RWPE2 (cell line): ENCODE measurements at regions not wholly inside any gene's neighbourhood (a gene's known extent, or its start where the extent isn't known, plus 50 kb on each side); places are given as distances from the start of the nearest gene placed in this dataset.

Experiments used
- ATAC-seq: fragments of 200-7000 bp; cut with Tn5 transposase; 3 replicates; pipeline ENCODE4 v1.9.1; 2021; ENCODE audit warnings: low read depth
- DNase-seq: peaks from one replicate; pipeline ENCODE4 v3.0.0-alpha.2; 2020; ENCODE audit warnings: low spot score
- H3K27ac ChIP-seq: fragments of 450-650 bp; 2 replicates; pipeline ENCODE4 v1.5.1; 2017; ENCODE audit warnings: mild to moderate bottlenecking; ENCODE audit not compliant: poor library complexity, severe bottlenecking
- H3K27me3 ChIP-seq: fragments of 250-450 bp; sonication (Bioruptor Pico); 2 replicates; pipeline ENCODE4 v1.5.1; 2021; ENCODE audit warnings: mild to moderate bottlenecking, moderate library complexity; ENCODE audit not compliant: insufficient read depth, poor library complexity, severe bottlenecking
- H3K36me3 ChIP-seq: fragments of 250-450 bp; sonication (Bioruptor Pico); 2 replicates; pipeline ENCODE4 v1.5.1; 2020; ENCODE audit warnings: low read depth, mild to moderate bottlenecking, moderate library complexity
- H3K4me1 ChIP-seq: fragments of 250-450 bp; sonication (Bioruptor Pico); 2 replicates; pipeline ENCODE4 v1.5.1; 2021; ENCODE audit warnings: mild to moderate bottlenecking, moderate library complexity; ENCODE audit not compliant: insufficient read depth, poor library complexity, severe bottlenecking
- H3K4me3 ChIP-seq: fragments of 250-450 bp; sonication (Bioruptor Pico); 2 replicates; pipeline ENCODE4 v1.5.1; 2021; ENCODE audit warnings: mild to moderate bottlenecking, moderate library complexity; ENCODE audit not compliant: severe bottlenecking
- H3K9me3 ChIP-seq: fragments of 250-450 bp; sonication (Bioruptor Pico); 2 replicates; pipeline ENCODE4 v1.5.1; 2021; ENCODE audit warnings: mild to moderate bottlenecking, moderate library complexity; ENCODE audit not compliant: severe bottlenecking
- TF ChIP-seq, protein P1 (sequence below): fragments of 450-650 bp; IDR thresholded peaks from one replicate; pipeline ENCODE4 v1.5.1; 2017; ENCODE audit warnings: mild to moderate bottlenecking, moderate library complexity; ENCODE audit not compliant: poor library complexity, severe bottlenecking

- Histone ChIP-seq H3K4me1 (no peaks in the 10 kb centered on the region), H3K36me3 (no peaks in the 10 kb centered on the region), H3K27me3 (no peaks in the 10 kb centered on the region), H3K4me3 (no peak overlapping the region), H3K27ac (no peak overlapping the region), H3K9me3 (no peaks in the 10 kb centered on the region)
- TF ChIP-seq, protein P1, sequence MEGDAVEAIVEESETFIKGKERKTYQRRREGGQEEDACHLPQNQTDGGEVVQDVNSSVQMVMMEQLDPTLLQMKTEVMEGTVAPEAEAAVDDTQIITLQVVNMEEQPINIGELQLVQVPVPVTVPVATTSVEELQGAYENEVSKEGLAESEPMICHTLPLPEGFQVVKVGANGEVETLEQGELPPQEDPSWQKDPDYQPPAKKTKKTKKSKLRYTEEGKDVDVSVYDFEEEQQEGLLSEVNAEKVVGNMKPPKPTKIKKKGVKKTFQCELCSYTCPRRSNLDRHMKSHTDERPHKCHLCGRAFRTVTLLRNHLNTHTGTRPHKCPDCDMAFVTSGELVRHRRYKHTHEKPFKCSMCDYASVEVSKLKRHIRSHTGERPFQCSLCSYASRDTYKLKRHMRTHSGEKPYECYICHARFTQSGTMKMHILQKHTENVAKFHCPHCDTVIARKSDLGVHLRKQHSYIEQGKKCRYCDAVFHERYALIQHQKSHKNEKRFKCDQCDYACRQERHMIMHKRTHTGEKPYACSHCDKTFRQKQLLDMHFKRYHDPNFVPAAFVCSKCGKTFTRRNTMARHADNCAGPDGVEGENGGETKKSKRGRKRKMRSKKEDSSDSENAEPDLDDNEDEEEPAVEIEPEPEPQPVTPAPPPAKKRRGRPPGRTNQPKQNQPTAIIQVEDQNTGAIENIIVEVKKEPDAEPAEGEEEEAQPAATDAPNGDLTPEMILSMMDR: no peak
- ATAC-seq: no peak
- DNase-seq: no peak
Measured at GRCh38 chrX:42708222-42708621, 69.7 kb downstream of the PPP1R2C start.

- Histone ChIP-seq H3K9me3 (no peaks in the 10 kb centered on the region), H3K4me1 (no peaks in the 10 kb centered on the region), H3K36me3 (no peaks in the 10 kb centered on the region), H3K27ac (no peak overlapping the region), H3K4me3 (no peak overlapping the region), H3K27me3 (no peaks in the 10 kb centered on the region)
- no peak for ATAC-seq
- DNase-seq: no peak
- TF ChIP-seq, protein P1: no peak
Measured at GRCh38 chrX:42707742-42708141, 70.2 kb downstream of the PPP1R2C start.

DNA sequence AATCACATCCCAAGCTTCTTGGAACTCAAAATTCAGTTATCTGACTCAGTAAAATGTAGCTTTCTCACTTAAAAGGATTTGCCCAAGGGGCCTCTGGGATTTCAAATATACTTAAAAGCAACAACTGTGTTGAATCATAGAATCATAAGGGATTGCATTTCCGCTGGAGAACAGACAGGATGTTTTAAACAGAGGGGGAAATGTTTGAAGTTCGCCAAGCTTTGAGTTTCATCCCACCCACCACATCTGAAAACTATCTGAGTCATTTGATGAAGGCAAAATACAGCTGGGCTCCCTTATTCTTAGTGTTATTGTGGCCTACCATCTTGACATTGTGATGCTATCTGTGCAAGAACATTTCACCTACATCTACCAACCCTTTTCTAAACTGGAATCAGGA lies 73.5 kb downstream of the PPP1R2C start:
- DNase-seq (no peak), ATAC-seq (no peak)
- Histone ChIP-seq H3K4me1 (no peaks in the 10 kb centered on the region), H3K9me3 (no peaks in the 10 kb centered on the region), H3K4me3 (no peak overlapping the region), H3K27me3 (no peaks in the 10 kb centered on the region), H3K27ac (no peak overlapping the region), H3K36me3 (no peaks in the 10 kb centered on the region)
- TF ChIP-seq, protein P1: no peak

- Histone ChIP-seq H3K27ac (no peak overlapping the region), H3K9me3 (no peaks in the 10 kb centered on the region), H3K4me3 (no peak overlapping the region), H3K4me1 (no peaks in the 10 kb centered on the region), H3K27me3 (no peaks in the 10 kb centered on the region), H3K36me3 (no peaks in the 10 kb centered on the region)
- DNase-seq: no peak
- TF ChIP-seq, protein P1: no peak
- no peak for ATAC-seq
Measured at GRCh38 chrX:42697544-42697943, 80.4 kb downstream of the PPP1R2C start.

DNA sequence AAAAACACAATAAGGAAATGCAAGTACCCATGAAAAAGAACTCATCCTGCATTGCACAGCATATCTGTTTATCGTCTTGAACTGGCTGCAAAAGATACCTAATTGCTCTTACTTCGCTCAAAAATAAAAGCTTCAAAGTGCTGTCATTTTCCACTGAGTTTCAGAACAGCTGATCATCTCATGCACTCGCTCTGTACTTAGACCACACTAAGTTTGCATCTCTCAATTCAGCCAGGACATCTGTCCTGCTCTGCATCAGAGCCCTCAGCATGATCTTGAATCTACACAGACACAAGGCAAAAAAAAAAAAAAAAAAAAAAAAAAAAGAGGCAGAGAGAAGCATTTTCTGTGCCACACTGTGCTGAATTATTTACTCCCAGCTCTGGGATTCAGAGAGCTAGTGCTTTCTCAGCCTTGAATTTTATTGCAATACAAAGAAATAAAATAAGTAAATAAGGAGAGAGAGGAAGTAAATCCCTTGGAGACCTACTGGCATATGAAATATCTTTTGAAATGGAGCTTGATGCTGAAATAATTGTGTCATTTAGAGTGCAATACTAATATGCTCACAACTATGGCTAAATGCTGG lies 81.3 kb downstream of the PPP1R2C start:
- Histone ChIP-seq H3K27me3 (no peaks in the 10 kb centered on the region), H3K4me3 (no peak overlapping the region), H3K27ac (no peak overlapping the region), H3K4me1 (no peaks in the 10 kb centered on the region), H3K36me3 (no peaks in the 10 kb centered on the region), H3K9me3 (no peaks in the 10 kb centered on the region)
- TF ChIP-seq, protein P1: no peak
- ATAC-seq (no peak), DNase-seq (no peak)
